DMS 273 treated with DMSO at 0.1 percent for 48 hours (cell line): ENCODE measurements at regions not wholly inside any gene's neighbourhood (a gene's known extent, or its start where the extent isn't known, plus 50 kb on each side); places are given as distances from the start of the nearest gene placed in this dataset.
"Not testable (repeated sequence)": the region's sequence is repeated elsewhere in the genome, so short reads cannot be mapped to it uniquely, and the experiment has no call there.

Experiments used
- DNase-seq: peaks from one replicate; lab custom pipeline; 2025; lab: John Stamatoyannopoulos, UW

- DNase-seq, result no peak
Measured at GRCh38 chr1:78250201-78250600, 204.4 kb downstream of the GIPC2 start.

DNA sequence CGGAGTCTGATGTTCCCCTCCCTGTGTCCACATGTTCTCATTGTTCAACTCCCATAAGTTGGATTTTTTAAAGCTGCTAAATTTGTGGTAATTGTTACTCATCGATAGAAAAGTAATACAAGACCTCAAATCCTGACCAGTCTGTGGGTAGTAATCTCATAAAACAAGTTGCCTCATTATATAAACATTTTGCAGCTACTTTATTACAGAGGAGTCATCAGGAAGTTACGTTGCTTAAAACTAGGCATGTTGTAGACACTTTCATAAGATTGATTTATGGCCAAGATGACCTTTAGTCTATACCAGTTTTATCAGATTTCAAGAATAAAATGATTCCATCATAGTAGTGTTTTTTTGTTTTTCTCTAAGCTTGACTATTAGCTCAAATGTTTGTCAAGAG, 208.8 kb downstream of the GIPC2 start:
- no peak for DNase-seq

DNA sequence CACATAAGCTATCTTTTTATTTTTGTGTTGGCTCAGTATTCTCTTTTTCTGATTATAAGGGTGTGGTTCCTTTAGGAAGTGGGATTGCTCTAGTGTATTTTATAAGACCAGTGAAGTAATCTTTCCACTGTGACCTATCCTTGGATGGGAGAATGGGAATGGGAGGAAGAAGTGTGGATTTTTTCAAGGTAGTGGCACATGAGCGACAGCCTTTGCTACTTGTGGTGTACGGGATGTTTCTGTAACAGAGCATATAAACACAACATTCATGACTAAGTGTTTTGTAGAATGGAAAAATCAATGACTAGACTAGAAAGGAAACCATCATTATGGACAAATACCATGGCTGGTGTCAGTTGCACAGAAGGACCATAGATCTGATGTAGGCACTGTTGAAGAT, 209.6 kb downstream of the GIPC2 start:
- DNase-seq, result no peak

DNA sequence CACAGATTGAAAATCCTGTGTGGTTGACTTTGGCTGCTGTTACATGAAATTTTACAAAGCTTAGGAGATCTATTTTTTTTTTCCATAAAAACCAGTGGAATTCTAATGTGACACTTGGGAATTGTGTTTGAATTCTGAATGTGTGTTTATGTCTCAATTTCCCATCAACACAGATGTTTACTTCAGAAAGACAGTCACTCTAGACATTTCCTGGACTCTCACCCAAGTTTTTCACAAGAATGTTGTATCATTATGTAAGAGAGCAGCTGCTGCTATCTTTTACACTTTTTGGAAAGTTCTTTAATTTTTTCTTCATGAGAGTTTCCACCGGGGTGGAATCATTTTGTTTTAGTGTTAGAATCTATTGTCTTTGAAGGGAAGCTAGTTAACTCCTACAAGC, 210.1 kb downstream of the GIPC2 start:
- DNase-seq, result no peak

DNA sequence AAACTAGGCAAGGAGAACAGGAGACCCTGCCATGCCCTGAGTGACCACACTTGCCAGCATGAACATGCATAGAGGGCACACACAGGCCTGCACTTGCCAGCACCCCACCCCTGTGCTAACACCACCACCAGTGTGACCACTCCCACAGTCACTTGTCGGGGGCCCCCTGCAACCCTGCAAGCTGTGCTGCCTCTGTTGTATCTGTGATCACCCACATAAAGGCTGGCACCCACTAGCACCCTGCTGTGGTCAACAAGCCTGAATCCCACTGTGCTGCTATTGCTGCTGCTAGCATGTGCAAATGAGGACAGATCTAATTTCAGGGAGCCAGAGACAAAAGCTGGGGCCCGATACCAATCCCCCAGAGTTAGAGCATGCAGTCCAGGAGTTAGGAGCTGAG, 217.7 kb downstream of the GIPC2 start:
- DNase-seq, result no peak

GRCh38 chr1:78263946-78264345, 218.2 kb downstream of the GIPC2 start:
- no peak for DNase-seq

DNA sequence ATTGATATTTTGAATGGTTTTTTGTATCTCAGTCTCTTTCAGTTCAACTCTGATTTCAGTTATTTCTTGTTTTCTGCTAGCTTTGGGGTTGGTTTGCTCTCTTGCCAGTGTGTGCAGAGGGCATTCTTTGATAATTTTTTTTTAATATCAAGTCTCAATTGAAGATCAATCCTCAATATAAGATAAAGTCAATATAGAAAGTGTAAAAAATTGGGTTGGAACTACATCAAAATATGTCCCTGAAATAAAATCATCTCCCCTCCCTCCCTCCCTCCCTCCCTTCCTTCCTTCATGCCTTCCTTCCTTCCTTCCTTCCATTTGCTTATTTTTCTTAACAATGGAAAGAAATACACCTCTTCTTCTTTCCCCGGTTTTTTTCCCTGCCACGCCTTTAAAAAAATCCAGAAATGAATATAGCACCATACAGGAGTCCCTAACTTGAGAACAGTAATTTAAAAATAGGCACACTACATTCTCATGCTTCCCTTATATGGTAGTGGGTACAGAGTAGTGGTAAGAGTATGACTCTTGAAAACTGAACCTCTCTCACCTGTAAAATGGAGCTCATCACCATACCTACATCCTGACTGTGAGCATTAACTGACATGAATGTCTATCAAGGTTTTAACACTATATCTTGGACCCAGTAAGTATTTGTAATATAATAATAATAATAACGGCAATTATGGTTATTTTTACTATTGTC, 221.9 kb downstream of the GIPC2 start:
- DNase-seq, result no peak

- no peak for DNase-seq
Measured at GRCh38 chr1:78269591-78269990, 221.2 kb upstream of the PTGFR start.

DNA sequence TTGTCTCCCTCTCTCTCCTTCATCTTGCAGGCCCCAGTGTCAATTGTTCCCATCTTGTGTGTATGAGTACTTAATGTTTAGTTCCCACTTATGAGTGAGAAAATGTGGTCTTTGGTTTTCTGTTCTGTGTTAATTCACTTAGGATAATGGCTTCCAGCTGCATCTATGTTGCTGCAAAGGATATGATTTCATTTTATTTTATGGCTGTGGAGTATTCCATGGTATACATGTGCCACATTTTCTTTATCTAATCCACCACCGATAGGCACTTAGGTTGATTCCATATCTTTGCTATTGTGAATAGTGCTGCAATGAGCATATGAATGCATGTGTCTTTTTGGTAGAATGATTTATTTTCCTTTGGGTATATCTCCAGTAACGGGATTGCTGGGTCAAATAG, 219.4 kb upstream of the PTGFR start:
- not testable (repeated sequence) for DNase-seq

DNA sequence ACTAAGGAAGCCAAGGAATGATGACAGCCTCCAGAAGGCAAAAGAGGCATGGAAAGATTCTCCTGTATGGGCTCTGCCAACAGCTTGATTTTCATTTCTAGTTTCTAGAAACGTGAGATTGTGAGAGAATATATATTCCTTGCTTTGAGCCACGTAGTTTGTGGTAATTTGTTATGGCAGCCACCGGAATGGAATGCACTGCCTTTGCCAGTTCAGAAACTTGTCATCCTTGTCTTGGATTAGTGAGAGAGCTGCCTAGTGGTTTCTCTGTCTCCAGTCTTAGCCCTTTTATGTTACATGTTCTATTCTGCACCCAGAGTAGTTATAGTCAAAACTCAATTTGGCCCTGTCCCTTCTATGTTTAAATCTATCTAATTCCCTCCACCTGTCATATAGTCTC, 216.0 kb upstream of the PTGFR start:
- DNase-seq, result no peak

GRCh38 chr1:78275456-78275855, 215.3 kb upstream of the PTGFR start:
- no peak for DNase-seq

DNA sequence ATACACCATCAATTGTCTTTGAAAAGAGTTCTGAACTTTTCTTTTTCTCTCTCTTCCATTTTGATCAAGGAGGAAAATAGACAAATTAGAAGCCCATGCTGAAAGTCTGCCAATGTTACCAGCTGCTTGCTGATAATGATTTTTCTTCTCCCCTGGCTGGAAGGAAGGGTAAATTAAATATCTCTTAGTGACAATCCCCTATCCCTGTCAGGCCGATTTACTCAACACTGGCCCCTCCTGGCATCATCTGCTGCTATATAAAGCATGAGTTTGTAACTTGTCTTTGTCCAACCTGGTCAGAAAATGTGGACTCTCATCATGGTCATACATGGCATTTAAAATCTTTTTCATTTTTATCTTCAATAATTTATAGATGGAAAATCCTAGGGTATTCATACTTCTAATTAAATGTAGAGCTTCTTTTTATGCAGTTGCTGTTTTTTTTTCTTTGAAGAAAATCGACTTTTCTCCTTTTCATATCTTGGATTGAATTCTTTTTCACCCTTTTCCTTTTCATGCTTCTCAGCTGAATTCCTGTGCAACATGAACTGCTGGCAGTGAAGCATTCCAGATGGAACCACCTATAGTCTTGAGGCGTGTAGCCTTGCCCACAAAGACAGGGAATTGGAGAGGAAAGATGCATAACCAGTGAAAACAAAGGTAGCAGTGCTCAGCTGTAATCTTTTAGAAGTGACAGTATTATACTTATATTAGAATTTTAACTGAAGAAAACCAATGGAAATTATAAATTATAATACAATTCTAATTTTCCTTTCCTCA, 214.7 kb upstream of the PTGFR start:
- no peak for DNase-seq

DNA sequence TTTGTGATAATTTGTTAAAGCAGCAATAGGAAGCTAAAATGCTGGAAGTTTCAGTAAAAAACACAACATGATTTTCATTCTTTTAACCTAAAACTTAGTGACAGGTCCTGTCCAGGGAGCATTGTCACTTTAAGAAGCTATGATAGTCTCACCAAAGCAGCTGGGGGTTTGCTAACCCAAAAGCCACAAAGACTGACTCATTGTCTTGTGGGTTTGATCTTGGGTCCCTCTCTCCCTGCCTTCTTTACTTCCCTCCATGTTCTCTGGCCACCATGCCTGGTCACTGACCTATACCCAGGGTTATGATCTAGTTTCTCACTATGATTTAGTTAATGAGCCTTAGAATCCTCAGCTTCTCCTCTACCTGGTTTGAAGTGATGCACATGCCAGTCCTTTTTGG, 213.5 kb upstream of the PTGFR start:
- no peak for DNase-seq

DNA sequence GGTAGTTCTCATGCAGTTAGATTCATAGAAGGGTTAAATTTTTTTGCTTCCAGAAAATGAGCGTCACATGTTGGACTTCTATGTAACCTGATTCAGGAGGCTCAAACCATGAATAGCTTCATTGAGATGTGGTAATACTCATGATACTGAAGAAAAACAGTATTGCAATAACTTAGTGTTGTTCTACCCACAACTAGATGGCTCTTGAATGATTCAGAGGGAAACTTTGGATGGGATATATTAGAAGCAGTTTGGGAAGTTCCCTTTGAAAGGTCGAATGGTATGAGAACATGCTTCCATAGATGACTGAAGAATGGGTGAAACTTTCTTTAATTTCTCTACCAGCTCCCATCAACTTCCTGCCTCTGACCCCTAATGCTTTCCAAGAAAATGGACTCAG, 211.7 kb upstream of the PTGFR start:
- DNase-seq, result no peak

- DNase-seq, result no peak
Measured at GRCh38 chr1:78280626-78281025, 210.1 kb upstream of the PTGFR start.

DNA sequence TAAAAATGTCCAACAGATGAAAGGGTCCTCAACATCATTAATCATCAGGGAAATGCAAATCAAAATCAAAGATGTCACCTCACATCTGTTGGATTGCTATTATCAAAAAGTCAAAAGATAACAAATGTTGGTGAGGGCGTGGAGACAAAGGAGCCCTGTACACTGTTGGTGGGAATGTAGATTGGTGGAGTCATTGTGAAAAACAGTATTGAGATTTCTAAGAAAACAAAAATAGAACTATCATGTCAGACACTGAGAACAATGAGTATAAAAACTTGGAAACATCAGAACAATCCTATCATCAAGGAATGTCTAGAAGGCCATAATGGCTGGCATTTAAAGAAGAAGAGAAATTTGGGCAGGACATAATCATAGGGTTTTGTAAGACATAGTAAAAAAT, 209.2 kb upstream of the PTGFR start:
- no peak for DNase-seq

DNA sequence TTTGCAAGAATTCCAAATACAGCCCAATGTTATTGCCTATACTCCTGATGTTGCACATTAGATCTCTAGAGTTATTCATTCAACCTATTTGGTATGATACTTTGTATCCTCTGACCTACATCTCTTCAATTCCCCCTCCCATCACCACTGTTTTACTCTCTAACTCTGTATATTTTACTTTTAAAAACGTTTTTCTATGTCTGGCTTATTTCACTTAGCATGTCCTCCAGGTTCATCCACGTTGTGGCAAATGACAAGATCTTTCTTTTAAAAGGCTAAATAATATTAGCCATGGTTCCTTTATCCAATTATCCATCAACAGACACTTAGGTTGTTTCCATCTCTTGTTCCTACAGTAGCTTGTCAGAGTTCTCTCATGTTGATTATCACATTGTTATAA, 207.1 kb upstream of the PTGFR start:
- no peak for DNase-seq

GRCh38 chr1:78284354-78284753, 206.4 kb upstream of the PTGFR start:
- no peak for DNase-seq

DNA sequence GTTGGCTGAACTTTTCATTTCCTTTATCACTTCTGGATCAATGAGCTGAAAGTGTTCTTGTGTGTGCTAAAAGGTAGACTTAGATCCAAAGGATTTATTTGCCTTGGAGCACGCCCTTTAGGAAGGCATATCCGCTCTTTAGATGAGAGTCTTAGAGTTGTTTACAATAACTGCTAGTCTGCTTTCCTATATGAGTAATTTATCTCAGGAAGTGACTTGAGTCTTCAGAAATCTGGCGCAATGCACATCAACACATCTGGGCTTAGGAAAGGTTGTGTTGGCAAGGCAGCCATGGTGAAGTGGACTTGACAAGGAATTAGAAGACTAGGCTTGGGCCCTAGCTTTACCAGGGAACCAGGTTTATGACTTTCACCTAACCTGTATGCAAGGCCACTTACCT, 204.1 kb upstream of the PTGFR start:
- DNase-seq, result no peak

GRCh38 chr1:78289603-78290002, 201.2 kb upstream of the PTGFR start:
- DNase-seq, result no peak

DNA sequence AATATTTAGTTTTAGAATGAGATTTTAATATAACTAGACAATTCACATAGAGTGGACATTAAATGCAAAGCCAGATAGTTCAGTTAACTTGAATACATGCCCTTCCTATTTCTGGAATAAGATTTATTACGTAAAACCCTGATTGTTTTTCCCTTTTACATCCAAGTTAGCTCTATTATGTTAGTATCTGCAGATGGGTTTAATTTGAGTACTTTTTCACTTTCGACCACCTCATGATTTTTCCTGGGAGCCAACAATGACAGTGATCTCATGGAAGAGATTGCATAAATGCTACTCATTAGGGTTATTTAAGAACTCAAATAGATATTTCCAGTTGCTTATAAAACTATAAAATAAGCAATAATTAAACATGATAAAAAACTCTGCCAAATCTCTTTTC, 199.4 kb upstream of the PTGFR start:
- no peak for DNase-seq

DNA sequence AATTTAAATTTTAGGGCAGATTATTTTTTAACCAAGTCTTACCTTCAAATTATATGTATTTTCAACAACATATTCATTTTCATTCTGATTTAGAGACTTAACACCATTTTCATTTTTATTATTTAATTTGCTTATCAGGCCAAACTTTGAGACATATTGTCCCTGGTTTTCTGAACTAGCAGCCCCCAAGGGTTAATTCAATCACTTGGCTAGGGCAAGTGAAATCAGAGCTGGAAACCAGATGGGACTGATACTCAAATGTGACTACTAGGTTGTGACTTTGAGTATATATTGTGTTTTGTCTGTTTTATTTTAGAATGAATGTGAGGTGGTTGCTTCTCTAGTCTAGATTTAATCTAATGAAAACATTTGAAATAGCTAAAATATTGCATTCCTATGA, 198.9 kb upstream of the PTGFR start:
- no peak for DNase-seq

DNA sequence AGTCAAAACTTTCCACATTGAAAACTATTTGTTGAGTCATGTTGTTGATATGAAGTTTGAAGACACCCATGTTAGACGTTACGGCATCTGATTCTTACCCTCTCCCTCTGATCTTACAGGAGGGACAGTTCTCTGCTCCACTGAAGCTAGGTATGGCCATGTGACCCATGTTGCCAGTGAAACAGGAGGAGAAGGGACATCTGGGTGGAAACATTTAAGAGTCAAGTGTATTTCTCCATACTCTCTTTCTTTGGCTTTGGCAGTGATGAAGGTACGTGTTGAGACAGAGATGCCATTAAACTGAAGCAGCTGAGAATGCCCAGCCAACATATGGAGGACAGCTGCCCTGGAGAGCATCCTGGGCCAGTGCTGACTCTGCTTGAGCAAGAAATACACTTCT, 198.4 kb upstream of the PTGFR start:
- peak; percentile 75 for DNase-seq

GRCh38 chr1:78297836-78298235, 192.9 kb upstream of the PTGFR start:
- DNase-seq, result peak; percentile 86
